HG02588 (cell line): ENCODE measurements at regions not wholly inside any gene's neighbourhood (a gene's known extent, or its start where the extent isn't known, plus 50 kb on each side); places are given as distances from the start of the nearest gene placed in this dataset.
A peak's percentile ranks its signal among the peaks of the same experiment; 100 is the strongest.

ENCODE experiments used
- ATAC-seq: cut with Tn5 transposase; IDR thresholded peaks from one replicate; pipeline ENCODE4 v1.9.1; 2021; ENCODE audit warnings: mild to moderate bottlenecking, moderate library complexity; ENCODE audit not compliant: unreplicated experiment

DNA sequence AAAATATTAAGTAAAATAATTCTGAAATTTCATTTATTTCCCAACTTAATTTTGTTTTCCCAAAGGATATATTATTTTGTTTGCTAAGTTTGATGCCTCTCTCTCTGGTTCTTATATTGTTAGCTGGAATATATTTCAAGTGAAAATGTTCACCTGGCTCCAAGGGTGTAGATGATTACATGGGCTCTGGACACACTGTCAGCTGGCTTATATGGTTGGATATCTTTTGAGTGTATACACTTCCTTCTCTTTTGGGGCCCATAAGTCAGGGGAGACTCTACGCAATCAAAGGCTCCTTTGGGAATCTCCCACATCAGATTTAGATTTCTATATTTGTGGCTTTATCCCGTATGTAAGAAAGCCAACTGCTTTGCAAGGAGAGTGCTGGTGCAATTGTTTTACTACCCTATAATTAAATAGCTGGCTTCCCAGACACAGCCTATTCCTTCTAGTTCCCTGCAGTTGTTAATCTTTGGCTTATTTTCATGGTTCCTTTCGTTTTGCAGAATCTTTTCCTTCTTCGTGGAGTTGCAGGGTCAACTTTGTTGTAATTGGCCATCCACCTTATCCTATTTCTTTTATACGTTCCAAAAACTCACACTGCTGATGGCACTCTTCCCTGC, 225.7 kb downstream of the DPH6 start:
- ATAC-seq = no peak

DNA sequence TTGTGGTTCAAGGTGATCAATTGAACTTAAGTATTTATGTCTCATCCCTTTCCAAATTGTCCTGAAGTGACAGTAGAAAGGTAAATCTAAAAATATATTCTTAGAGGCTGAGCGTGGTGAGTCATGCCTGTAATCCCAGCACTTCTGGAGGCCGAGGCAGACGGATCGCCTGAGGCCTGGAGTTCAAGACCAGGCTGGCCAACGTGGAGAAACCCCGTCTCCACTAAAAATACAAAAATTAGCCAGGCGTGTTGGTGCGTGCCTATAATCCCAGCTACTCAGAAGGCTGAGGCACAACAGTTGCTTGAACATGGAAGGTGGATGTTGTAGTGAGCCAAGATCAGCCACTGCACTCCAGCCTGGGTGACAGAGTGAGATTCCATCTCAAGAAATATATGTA, 226.6 kb downstream of the DPH6 start:
- ATAC-seq = no peak

DNA sequence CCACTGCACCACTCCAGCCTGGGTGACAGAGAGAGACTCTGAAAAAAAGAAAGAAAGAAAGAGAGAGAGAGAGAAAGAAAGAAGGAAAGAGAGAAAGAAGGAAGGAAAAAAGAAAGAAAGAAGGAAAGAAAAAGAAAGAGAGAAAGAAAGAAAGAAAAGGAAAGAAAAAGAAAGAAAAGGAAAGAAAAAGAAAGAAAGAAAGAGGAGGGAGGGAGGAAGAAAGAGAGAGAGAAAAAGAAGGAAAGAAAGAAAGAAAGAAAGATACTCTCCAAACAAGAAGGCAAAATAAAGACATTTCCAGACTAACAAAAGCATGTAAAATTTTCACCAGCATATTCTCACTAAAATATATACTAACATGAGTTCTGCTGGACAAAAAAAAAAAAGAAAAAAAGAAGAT, 228.7 kb downstream of the DPH6 start:
- ATAC-seq = no peak

DNA sequence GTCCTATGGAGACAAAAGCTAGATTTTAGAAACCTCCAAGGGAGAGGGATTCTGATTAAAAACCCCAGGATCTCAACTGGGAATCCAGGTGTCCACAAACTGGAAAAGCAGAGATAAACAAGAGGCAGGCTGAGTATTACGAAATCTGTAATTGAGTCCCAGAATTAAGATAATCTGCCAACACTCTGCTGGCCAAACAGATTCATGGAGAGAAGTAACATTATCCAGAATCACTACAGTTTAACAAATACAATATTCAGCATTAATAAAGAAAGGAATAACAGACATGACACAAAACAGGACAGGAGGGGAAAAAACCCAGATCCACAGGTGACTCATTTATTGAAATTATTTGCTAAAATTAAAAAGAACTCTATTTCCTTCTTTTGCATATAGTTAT, 227.2 kb upstream of the NANOGP8 start:
- no peak for ATAC-seq

DNA sequence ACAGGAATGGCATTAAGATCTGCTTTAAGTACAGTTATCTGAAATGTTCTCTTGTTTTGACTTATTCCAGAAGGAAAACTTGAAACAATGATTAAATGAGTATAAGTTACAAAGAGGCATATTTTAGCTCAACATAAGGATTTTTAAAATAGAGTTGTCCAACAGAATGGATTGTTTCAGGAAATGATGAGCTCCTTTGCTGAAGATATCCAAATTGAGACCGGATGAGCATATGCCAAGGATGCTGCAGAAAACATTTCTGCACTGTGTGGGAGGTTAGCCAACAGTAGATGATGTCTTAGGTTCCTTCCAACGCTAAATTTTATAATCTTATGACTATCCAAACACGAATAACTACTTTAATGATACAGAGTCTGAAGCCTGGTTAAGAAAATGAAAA, 226.5 kb upstream of the NANOGP8 start:
- no peak for ATAC-seq

GRCh38 chr15:35309886-35310285, 224.8 kb upstream of the NANOGP8 start:
- no peak for ATAC-seq

- no peak for ATAC-seq
These were observed 223.7 kb upstream of the NANOGP8 start for GRCh38 chr15:35308802-35309201.

GRCh38 chr15:35307676-35308075, 222.6 kb upstream of the NANOGP8 start:
- no peak for ATAC-seq

GRCh38 chr15:35307026-35307425, 221.9 kb upstream of the NANOGP8 start:
- ATAC-seq = no peak

DNA sequence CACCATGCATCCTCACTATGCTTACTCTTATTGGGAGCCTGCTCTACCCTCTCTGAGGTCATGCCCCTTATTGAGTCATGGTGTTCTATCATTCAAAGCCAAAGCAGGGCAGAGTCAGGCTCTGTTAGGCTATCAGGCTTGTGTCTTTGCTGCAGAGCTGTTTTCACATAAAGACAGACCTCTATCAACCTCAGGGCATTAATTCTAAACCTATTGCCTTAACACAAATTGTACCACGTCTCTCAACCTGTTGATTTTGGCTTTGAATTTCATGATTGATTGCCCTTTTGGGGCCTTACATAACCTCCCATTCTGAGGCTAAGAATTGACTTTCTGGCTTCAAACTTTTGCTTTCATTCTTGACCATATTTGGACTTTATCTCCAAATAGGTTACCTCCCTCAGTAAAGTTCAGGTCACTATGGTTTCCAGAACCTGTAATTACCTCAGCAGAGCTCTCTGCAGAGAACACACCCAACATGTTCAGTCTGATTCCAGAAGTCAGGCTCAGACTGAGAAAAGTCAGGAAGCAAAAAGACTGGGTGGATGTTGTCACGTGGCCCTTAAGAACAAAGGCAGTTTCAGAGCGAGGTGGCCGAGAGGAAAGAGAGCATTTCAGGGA, 221.4 kb upstream of the NANOGP8 start:
- ATAC-seq = no peak

GRCh38 chr15:35305946-35306345, 220.9 kb upstream of the NANOGP8 start:
- ATAC-seq = no peak

GRCh38 chr15:35305031-35305550, 220.0 kb upstream of the NANOGP8 start:
- no peak for ATAC-seq

DNA sequence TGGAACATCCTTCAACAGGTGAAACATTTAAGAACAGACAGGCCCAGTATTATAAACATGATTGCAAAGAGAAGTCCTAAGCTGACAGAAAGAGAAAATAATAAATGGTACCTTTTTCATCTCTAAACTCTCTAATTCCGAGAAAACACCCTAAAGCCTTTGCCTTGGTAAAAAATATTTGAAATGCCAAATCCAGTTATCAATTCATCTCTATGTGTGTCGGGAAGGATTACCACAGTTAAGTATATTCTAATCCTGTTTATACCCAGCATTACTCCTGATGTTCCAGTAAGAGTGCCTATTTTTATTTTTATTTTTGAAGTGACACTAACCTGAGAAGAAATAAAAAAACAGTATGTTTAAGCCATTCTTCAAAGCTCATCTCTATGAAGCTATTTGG, 219.3 kb upstream of the NANOGP8 start:
- no peak for ATAC-seq

DNA sequence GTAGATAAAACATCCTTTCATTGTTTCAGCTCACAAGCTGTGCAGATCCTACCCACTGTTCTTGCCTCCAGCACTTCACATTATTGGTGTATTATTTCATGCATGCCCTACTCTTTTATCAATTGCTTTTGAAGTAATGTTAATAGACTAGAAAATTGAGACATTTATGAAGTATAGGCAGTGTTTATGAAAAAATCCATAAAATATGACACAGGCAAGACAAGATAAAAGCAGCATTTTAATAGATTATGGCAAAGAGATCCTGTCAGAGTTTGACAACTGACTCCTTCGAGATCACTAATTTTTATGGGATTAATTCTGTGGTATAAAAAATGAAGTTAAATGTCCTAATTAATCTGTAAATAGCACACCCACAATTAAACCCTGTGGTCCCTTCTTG, 217.2 kb upstream of the NANOGP8 start:
- no peak for ATAC-seq

DNA sequence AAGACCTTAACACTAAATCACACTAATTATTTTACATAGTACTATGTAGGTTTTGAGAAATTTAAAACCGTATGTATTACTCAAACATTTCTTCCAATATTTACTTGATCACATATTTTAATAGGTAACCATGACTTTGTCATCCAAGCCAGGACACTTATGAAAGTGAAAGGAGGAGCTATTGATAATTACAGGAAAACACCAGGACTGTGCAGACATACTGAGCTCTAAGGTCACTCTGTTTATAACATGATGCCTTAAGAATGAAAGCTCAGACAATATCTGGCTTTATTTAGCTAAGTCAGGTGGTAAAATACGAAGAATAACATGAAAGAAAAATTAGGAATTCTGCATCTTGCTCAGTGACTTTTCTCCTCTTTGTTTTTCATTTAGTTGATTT, 216.0 kb upstream of the NANOGP8 start:
- no peak for ATAC-seq

DNA sequence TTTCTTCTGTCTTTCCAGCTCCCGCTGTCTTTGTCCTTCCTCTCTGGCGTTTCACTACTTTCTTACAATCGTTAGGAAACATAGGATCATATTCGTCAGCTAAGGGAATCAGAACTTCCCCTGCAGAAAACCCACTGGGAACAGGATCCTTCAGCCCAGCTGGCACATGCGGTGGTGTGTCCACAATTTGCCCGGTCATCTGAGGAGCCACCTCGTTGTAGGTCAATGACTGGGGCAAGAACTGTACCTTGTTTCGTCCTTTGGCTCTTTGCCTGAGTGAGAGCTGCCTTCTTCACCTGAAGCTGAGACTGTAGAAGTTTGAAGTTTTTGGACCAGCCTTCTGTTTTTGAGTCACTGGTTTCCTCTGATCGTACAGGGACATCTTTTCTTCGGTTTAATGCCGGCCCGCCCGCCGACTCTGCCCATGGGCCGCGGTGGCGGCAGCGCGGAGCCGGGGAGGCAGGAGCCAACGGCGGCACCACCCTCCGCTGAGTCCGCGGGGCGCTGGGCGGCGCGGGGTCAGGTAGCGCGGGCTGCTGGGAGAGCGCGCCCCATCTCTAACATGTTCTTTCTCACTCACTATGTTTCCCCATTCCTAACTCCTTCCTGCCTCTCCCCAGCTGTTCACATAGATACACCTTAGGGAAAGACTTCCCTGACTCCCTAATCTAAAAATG, 214.1 kb upstream of the NANOGP8 start:
- ATAC-seq = no peak

DNA sequence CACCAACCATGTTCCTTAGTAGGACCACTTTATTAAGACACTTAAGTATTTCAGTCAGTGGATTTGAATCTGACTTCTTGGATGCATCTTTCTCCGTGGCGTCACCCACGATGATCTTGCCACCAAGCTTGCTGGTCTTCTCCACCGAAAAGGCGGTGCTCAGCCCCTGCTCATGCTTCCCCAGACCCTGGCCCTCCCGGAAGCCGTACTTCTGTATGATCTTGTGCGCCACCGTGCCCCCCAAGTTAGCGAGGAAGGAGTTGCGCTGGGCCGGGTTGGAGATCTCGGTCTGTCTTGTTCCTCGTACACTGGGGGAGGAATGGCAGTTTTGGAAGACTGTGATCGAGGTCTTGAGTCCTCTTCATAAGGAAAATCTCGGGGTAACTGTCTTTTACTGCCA, 213.4 kb upstream of the NANOGP8 start:
- no peak for ATAC-seq

GRCh38 chr15:35293353-35294130, 208.4 kb upstream of the NANOGP8 start:
- no peak for ATAC-seq

- ATAC-seq = no peak
These were observed 205.2 kb upstream of the NANOGP8 start for GRCh38 chr15:35290301-35290721.

- peak; percentile 53 for ATAC-seq
These were observed 204.0 kb upstream of the NANOGP8 start for GRCh38 chr15:35289024-35289617.

GRCh38 chr15:35288580-35288979, 203.5 kb upstream of the NANOGP8 start:
- no peak for ATAC-seq
